Astrocyte of the cerebellum (primary cell): ENCODE measurements at regions not wholly inside any gene's neighbourhood (a gene's known extent, or its start where the extent isn't known, plus 50 kb on each side); places are given as distances from the start of the nearest gene placed in this dataset.

ENCODE experiments used
- DNase-seq: peaks from one replicate; pipeline ENCODE4 v3.0.0-alpha.2; 2011; ENCODE audit warnings: low read depth
- H3K4me3 ChIP-seq: 2 replicates; pipeline ENCODE4 v1.5.1; 2011; ENCODE audit warnings: mild to moderate bottlenecking, low read depth, low read length, moderate library complexity
- CTCF ChIP-seq: IDR thresholded peaks from 2 replicates; pipeline ENCODE4 v1.5.1; 2012; ENCODE audit warnings: low read length, low read depth, moderate library complexity, mild to moderate bottlenecking; ENCODE audit errors: missing control alignments
- in situ Hi-C: cut with HindIII; loops from 2 replicates; pipeline ENCODE4 v1.10.0; 2017; ENCODE audit warnings: low sequenced_read_pairs

- no peak for DNase-seq
- no peak overlapping the region for H3K4me3 ChIP-seq
- TF ChIP-seq CTCF: no peak
- in situ Hi-C loops: no loop called here
Observed at GRCh38 chr6:169312658-169313346, 59.2 kb upstream of the THBS2 start.

- in situ Hi-C loops: no loop called here
- DNase-seq: no peak
- H3K4me3 ChIP-seq: no peak overlapping the region
- no peak for TF ChIP-seq CTCF
Observed at GRCh38 chr6:169310983-169311382, 57.3 kb upstream of the THBS2 start.
